Tibial artery (tissue), 4 donors: ENCODE measurements at regions not wholly inside any gene's neighbourhood (a gene's known extent, or its start where the extent isn't known, plus 50 kb on each side); places are given as distances from the start of the nearest gene placed in this dataset.

ENCODE experiments used
- DNase-seq, 2 donors: peaks; one replicate each; pipeline ENCODE4 v3.0.0-alpha.2; 2019
- H3K27ac ChIP-seq, 2 donors: fragments of 200-600 bp; sonication (generic) in 1 of 2; 1 replicate in 1 of 2; 2 replicates in 1 of 2; pipeline ENCODE4 v1.5.1; 2018 to 2019; ENCODE audit warnings: mild to moderate bottlenecking in 1 of 2
- H3K27me3 ChIP-seq, 2 donors: fragments of 200-600 bp; sonication (generic) in 1 of 2; one replicate each; pipeline versions ENCODE4 v1.5.1 to v1.6.0; 2016 to 2019
- H3K36me3 ChIP-seq, 3 donors: fragments of 200-600 bp; sonication (generic) in 2 of 3; one replicate each; pipeline ENCODE4 v1.5.1; 2016 to 2019; ENCODE audit warnings: mild to moderate bottlenecking in 2 of 3
- H3K4me1 ChIP-seq, 4 donors: fragments of 200-600 bp; sonication (generic) in 2 of 4; 1 replicate in 3 of 4; 2 replicates in 1 of 4; pipeline ENCODE4 v1.5.1; 2016 to 2019
- H3K4me3 ChIP-seq, 2 donors: fragments of 200-600 bp; sonication (generic) in 1 of 2; 1 replicate in 1 of 2; 2 replicates in 1 of 2; pipeline ENCODE4 v1.5.1; 2018 to 2019; ENCODE audit warnings: mild to moderate bottlenecking in 2 of 2
- H3K9me3 ChIP-seq, 3 donors: fragments of 200-600 bp; sonication (generic) in 1 of 3; one replicate each; pipeline ENCODE4 v1.5.1; 2016 to 2019
- intact Hi-C: fragments of 100-400 bp; cut with DNase I; formaldehyde crosslinking; loops from one replicate; pipeline ENCODE4 v1.15.0; 2023; ENCODE audit warnings: low total_unique reads
- TF ChIP-seq, protein P1 (sequence below), 2 experiments: fragments of 200-600 bp in 1 of 2; fragments of 450-650 bp in 1 of 2; IDR thresholded peaks; one replicate each; pipeline ENCODE4 v1.5.1; 2017 to 2019; ENCODE audit warnings: antibody characterized with exemption in 2 of 2, mild to moderate bottlenecking in 1 of 2, moderate library complexity in 1 of 2

DNA sequence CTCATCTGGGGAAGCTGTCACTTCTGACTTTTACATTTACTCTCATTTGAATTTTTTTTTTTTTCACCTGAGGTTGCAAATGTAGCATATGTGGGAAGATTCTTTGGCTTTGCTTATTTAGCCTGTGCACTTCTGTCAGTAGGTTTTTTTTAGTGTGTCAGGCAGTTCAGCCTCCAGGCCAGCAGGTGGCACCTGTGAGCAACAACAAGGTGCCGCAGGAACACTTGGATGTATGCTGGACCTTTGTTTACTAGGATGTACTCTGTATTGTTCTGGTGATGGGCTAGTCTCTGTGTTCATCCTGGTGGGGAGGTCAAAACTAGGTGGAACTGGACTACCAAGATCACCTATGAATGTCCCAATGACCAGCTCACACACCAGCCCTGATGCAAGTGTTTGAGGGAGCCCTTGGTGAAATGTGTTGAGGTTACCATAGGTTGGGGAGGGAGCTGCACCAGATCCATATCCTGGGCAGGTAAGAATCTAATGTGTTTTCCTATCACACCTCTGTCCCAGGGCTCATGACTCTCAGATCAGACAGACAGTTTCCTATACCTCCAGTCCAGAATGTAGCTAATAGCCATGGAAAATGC is 618.2 kb downstream of the BRINP3 start:
- Histone ChIP-seq H3K27me3 (no peaks in the 10 kb centered on the region), H3K4me1 (no peaks in the 10 kb centered on the region), H3K9me3 (no peaks in the 10 kb centered on the region), H3K27ac (no peak overlapping the region), H3K4me3 (no peak overlapping the region), H3K36me3 (no peaks in the 10 kb centered on the region)
- intact Hi-C loops = no loop called here
- TF ChIP-seq, protein P1, sequence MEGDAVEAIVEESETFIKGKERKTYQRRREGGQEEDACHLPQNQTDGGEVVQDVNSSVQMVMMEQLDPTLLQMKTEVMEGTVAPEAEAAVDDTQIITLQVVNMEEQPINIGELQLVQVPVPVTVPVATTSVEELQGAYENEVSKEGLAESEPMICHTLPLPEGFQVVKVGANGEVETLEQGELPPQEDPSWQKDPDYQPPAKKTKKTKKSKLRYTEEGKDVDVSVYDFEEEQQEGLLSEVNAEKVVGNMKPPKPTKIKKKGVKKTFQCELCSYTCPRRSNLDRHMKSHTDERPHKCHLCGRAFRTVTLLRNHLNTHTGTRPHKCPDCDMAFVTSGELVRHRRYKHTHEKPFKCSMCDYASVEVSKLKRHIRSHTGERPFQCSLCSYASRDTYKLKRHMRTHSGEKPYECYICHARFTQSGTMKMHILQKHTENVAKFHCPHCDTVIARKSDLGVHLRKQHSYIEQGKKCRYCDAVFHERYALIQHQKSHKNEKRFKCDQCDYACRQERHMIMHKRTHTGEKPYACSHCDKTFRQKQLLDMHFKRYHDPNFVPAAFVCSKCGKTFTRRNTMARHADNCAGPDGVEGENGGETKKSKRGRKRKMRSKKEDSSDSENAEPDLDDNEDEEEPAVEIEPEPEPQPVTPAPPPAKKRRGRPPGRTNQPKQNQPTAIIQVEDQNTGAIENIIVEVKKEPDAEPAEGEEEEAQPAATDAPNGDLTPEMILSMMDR (IDR thresholded peaks at IDR 0.05) = no peak
- no peak for DNase-seq

DNA sequence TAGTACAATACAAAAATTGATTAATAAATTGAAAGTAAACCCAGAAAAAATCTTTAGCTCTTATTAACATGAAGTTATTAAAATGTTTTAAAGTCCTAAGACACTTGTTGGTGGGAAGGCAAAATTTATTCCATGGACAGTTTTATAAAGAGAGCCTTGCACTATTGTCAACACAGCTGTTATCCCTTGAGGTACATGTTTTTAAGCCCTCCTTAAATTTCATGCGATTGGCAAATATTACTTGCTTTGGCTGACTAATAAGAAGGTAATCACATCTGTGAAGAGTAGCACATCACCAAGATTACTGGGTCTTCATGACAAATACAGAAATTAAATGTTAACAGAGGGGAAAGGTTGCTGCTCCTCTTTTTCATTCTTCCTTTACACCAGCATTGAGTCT is 611.1 kb downstream of the BRINP3 start:
- Histone ChIP-seq H3K9me3 (no peaks in the 10 kb centered on the region), H3K27ac (no peak overlapping the region), H3K4me3 (no peak overlapping the region), H3K36me3 (no peaks in the 10 kb centered on the region), H3K27me3 (no peaks in the 10 kb centered on the region), H3K4me1 (no peaks in the 10 kb centered on the region)
- intact Hi-C loops = no loop called here
- DNase-seq = no peak
- TF ChIP-seq, protein P1 (IDR thresholded peaks at IDR 0.05) = no peak

DNA sequence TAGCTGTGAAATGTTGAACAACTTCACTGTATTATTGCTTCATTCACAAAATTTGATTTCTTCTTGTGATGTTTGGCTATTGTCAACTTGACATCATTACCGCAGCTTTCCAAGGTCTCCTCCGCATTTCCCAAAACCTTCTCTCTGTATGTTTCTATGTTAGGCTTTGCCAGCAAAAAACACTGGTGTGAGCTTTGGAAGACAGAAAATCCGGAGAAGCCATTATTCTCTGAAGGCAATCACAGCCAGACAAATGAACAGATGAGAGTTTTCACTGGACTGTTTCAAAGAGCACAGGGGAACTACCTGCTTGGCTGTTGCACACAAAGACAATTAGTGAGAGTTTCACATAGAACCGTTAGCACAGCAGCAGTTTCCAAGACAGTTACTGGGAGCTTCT is 609.6 kb downstream of the BRINP3 start:
- Histone ChIP-seq H3K27ac (no peak overlapping the region), H3K4me3 (no peak overlapping the region), H3K9me3 (no peaks in the 10 kb centered on the region), H3K27me3 (no peaks in the 10 kb centered on the region), H3K4me1 (no peaks in the 10 kb centered on the region), H3K36me3 (no peaks in the 10 kb centered on the region)
- DNase-seq = no peak
- TF ChIP-seq, protein P1 (IDR thresholded peaks at IDR 0.05) = no peak
- intact Hi-C loops = no loop called here

DNA sequence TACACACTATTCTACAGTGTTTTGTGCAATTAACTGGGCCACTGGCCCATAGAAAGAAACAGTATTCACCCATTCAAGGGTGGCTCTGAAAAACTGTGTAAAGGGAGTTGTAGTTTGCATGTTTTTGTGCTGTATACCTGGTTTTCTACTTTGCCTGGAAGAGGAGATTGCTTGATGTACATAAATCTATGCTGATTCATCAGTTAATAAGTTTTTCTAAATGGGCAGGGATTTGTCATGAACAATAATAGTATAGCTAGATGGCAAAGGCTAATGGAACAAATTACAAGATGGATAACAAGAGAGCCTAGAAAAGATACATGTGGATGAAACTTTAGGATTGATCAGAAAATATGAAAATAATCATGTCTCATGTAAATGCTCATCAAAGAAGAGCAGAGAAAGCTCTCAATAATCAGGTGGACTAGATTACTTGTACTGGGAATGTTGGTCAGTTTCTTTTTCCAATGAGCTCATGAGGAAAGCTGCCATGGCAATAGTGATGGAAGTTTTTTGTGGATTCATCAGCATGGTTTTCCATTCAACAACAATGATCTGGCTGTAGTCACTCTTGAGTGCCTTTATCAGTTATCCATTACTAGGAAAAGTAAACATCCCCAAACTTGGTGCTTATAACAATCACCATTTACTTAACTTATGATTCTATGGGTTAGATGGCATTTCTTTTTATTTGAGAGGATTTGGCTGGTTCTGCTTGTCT is 602.8 kb downstream of the BRINP3 start:
- DNase-seq = no peak
- H3K27me3 ChIP-seq = no peaks in the 10 kb centered on the region

DNA sequence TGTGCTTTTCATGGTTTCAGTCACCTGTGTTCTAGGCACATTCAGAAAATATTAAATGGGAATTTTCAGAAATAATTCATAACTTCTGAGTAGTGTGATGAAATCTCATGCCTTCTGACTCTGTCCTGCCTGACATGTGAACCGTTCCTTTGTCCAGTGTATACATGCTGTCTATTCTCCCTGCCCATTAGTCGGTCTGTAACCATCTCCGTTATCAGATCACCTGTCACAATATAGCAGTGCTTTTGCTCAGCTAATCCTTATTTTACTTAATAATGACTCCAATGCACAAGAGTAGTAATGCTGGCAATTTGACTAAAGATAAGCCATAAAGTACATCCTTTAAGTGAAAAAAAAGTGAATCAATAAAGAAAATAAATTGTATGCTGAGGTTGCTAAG is 597.5 kb downstream of the BRINP3 start:
- TF ChIP-seq, protein P1 (IDR thresholded peaks at IDR 0.05) = no peak
- Histone ChIP-seq H3K27ac (no peak overlapping the region), H3K36me3 (no peaks in the 10 kb centered on the region), H3K4me1 (no peaks in the 10 kb centered on the region), H3K27me3 (no peaks in the 10 kb centered on the region), H3K4me3 (no peak overlapping the region), H3K9me3 (no peaks in the 10 kb centered on the region)
- intact Hi-C loops = no loop called here
- DNase-seq = no peak

More for the DNA sequence above, 602.8 kb downstream of the BRINP3 start:
- Histone ChIP-seq H3K9me3 (no peaks in the 10 kb centered on the region), H3K4me3 (no peak overlapping the region), H3K27ac (no peak overlapping the region), H3K4me1 (no peaks in the 10 kb centered on the region), H3K36me3 (no peaks in the 10 kb centered on the region)
- intact Hi-C loops = no loop called here
- TF ChIP-seq, protein P1 (IDR thresholded peaks at IDR 0.05) = no peak
